Mesenchymal stem cell (in vitro differentiated cells and primary cell): ENCODE measurements at regions not wholly inside any gene's neighbourhood (a gene's known extent, or its start where the extent isn't known, plus 50 kb on each side); places are given as distances from the start of the nearest gene placed in this dataset.
A peak's percentile ranks its signal among the peaks of the same experiment; 100 is the strongest.

Experiments
- DNase-seq: peaks from one replicate; pipeline ENCODE4 v3.0.0-alpha.2; 2013
- H2AFZ ChIP-seq: one replicate; pipeline ENCODE4 v1.6.1; 2013; ENCODE audit warnings: low read depth, mild to moderate bottlenecking, control low read depth, inconsistent platforms, low read length, moderate library complexity
- H2AK5ac ChIP-seq: 2 replicates; pipeline ENCODE4 v1.6.1; 2013; ENCODE audit warnings: low read length, moderate library complexity, mild to moderate bottlenecking, inconsistent platforms; ENCODE audit not compliant: severe bottlenecking
- H2BK120ac ChIP-seq: one replicate; pipeline ENCODE4 v1.6.1; 2013; ENCODE audit warnings: low read depth, mild to moderate bottlenecking, inconsistent platforms, low read length, moderate library complexity
- H2BK12ac ChIP-seq, 2 experiments: one replicate each; pipeline ENCODE4 v1.6.1; 2013; ENCODE audit warnings: inconsistent platforms in 2 of 2, low read length in 2 of 2, mild to moderate bottlenecking in 2 of 2, moderate library complexity in 2 of 2, control low read depth in 1 of 2
- H2BK15ac ChIP-seq: one replicate; pipeline ENCODE4 v1.6.1; 2013; ENCODE audit warnings: mild to moderate bottlenecking, low read depth, inconsistent platforms; ENCODE audit not compliant: poor library complexity, severe bottlenecking
- H2BK5ac ChIP-seq: 2 replicates; pipeline ENCODE4 v1.6.1; 2013; ENCODE audit warnings: low read depth, mild to moderate bottlenecking, low read length, control low read depth, inconsistent platforms; ENCODE audit not compliant: poor library complexity, severe bottlenecking
- H3K14ac ChIP-seq, 2 experiments: one replicate each; pipeline ENCODE4 v1.6.1; 2013; ENCODE audit warnings: inconsistent platforms in 2 of 2, low read length in 2 of 2, control low read depth in 1 of 2, mild to moderate bottlenecking in 1 of 2, moderate library complexity in 1 of 2
- H3K18ac ChIP-seq, 2 experiments: one replicate each; pipeline ENCODE4 v1.6.1; 2013; ENCODE audit warnings: inconsistent platforms in 2 of 2, low read length in 2 of 2, control low read depth in 1 of 2, low read depth in 1 of 2, mild to moderate bottlenecking in 1 of 2
- H3K23ac ChIP-seq, 2 experiments: one replicate each; pipeline ENCODE4 v1.6.1; 2013; ENCODE audit warnings: inconsistent platforms in 2 of 2, low read length in 2 of 2, mild to moderate bottlenecking in 2 of 2, moderate library complexity in 2 of 2, control low read depth in 1 of 2
- H3K27ac ChIP-seq: 2 replicates; pipeline ENCODE4 v1.5.1; 2013; ENCODE audit warnings: mild to moderate bottlenecking, moderate library complexity, low read length, control low read depth, inconsistent platforms; ENCODE audit not compliant: poor library complexity, severe bottlenecking
- H3K27me3 ChIP-seq, 2 experiments: 2 replicates each; pipeline versions ENCODE4 v1.6.1 to v1.7.0; 2013; ENCODE audit warnings: low read length in 2 of 2, mild to moderate bottlenecking in 2 of 2, moderate library complexity in 2 of 2, control low read depth in 1 of 2, inconsistent platforms in 1 of 2; ENCODE audit not compliant: control insufficient read depth in 1 of 2, insufficient read depth in 1 of 2
- H3K36me3 ChIP-seq, 2 experiments: 2 replicates each; pipeline versions ENCODE4 v1.6.1 to v1.7.0; 2013; ENCODE audit warnings: low read length in 2 of 2, control low read depth in 1 of 2, inconsistent platforms in 1 of 2, low read depth in 1 of 2, mild to moderate bottlenecking in 1 of 2; ENCODE audit not compliant: insufficient read depth in 2 of 2, control insufficient read depth in 1 of 2
- H3K4ac ChIP-seq, 2 experiments: one replicate each; pipeline ENCODE4 v1.6.1; 2013; ENCODE audit warnings: inconsistent platforms in 2 of 2, low read length in 2 of 2, mild to moderate bottlenecking in 2 of 2, moderate library complexity in 2 of 2, control low read depth in 1 of 2, low read depth in 1 of 2
- H3K4me1 ChIP-seq: 2 replicates; pipeline ENCODE4 v1.6.1; 2013; ENCODE audit warnings: low read depth, low read length, control low read depth; ENCODE audit not compliant: control insufficient read depth, insufficient read depth
- H3K4me2 ChIP-seq: 2 replicates; pipeline ENCODE4 v1.6.1; 2013; ENCODE audit warnings: low read length, mild to moderate bottlenecking, inconsistent platforms; ENCODE audit not compliant: poor library complexity, severe bottlenecking
- H3K4me3 ChIP-seq, 2 experiments: 2 replicates each; pipeline versions ENCODE4 v1.5.1 to v1.7.0; 2013; ENCODE audit warnings: low read length in 2 of 2, mild to moderate bottlenecking in 2 of 2, control low read depth in 1 of 2, low read depth in 1 of 2; ENCODE audit not compliant: insufficient read depth in 1 of 2
- H3K79me1 ChIP-seq: replicated peaks from 2 replicates; pipeline ENCODE4 v1.6.1; 2013; ENCODE audit warnings: mild to moderate bottlenecking, control low read depth, low read length, inconsistent platforms; ENCODE audit not compliant: poor library complexity, severe bottlenecking
- H3K9ac ChIP-seq: 2 replicates; pipeline ENCODE4 v1.7.0; 2013; ENCODE audit warnings: mild to moderate bottlenecking, low read length, moderate library complexity
- H3K9me3 ChIP-seq: 2 replicates; pipeline ENCODE4 v1.7.0; 2013; ENCODE audit warnings: mild to moderate bottlenecking, low read length; ENCODE audit not compliant: control insufficient read depth
- H4K8ac ChIP-seq: one replicate; pipeline ENCODE4 v1.6.1; 2013; ENCODE audit warnings: inconsistent platforms, mild to moderate bottlenecking, low read length, moderate library complexity
- H4K91ac ChIP-seq: one replicate; pipeline ENCODE4 v1.6.1; 2013; ENCODE audit warnings: mild to moderate bottlenecking, low read length, inconsistent platforms
- WGBS: methylation state at CpG from one replicate; pipeline ENCODE4 v1.1.7; 2013; ENCODE audit warnings: mixed read lengths; 5-methylcytosine and 5-hydroxymethylcytosine counted together

- Histone ChIP-seq H2BK15ac (no peak overlapping the region), H3K9me3 (no peaks in the 10 kb centered on the region), H3K9ac (peak overlapping the region; percentile 83), H3K79me1 (no peaks in the 10 kb centered on the region), H3K18ac (no peak overlapping the region), H4K91ac (no peak overlapping the region), H3K4me2 (no peak overlapping the region), H3K4ac (no peak overlapping the region), H3K27ac (no peak overlapping the region), H3K36me3 (no peaks in the 10 kb centered on the region), H2BK120ac (no peak overlapping the region), H2AK5ac (no peak overlapping the region), H3K14ac (no peak overlapping the region), H3K27me3 (no peaks in the 10 kb centered on the region), H4K8ac (no peak overlapping the region), H3K4me1 (peaks cover 3% of the 10 kb centered on the region), H2BK5ac (no peak overlapping the region), H3K4me3 (peak overlapping the region in 1 of 2 experiments; percentile 9), H2BK12ac (no peak overlapping the region), H2AFZ (no peak overlapping the region), H3K23ac (no peak overlapping the region)
- DNase-seq: no peak
Measured at GRCh38 chr2:189253836-189254235, 74.3 kb upstream of the COL5A2 start.

DNA sequence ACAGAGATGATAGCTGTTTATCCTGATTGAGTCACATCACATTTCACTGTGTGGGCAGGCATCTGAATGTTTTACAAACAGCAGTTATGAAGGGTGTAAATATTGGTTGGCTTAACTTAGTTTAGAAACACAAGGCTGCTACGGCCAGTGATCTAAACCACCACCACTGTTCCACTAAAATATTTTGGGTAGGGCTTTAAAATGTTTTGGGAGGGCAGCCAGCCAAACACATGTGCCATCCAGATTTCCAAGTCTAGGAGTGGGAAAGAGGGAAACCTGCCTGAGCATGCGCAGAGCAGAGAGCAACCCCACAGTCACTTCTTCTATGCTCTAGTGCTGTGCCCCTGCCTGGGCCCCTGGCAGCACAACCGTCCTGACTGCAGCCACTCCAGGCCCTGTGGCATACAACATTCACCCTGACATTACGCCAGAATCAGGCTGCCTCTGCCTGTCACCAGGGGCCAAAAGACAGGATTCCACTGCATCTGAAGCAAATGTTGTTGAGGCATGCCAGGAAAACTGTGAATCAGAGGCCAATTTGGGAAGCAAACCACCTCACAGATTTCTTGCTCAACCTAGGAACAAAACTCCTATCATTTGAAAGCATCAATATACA is 74.8 kb upstream of the COL5A2 start:
- Histone ChIP-seq H3K36me3 (no peaks in the 10 kb centered on the region), H2AFZ (peak overlapping the region; percentile 18), H3K18ac (peak overlapping the region; percentile 17 to 67), H3K9me3 (no peaks in the 10 kb centered on the region), H2BK15ac (no peak overlapping the region), H3K14ac (peak overlapping the region in 1 of 2 experiments; percentile 92), H4K91ac (peak overlapping the region; percentile 36), H3K4ac (peak overlapping the region in 1 of 2 experiments; percentile 10), H3K4me1 (peaks cover 3% of the 10 kb centered on the region), H3K23ac (peak overlapping the region in 1 of 2 experiments; percentile 95), H3K79me1 (no peaks in the 10 kb centered on the region), H3K4me2 (no peak overlapping the region), H2BK12ac (peak overlapping the region in 1 of 2 experiments; percentile 86), H3K27ac (no peak overlapping the region), H3K9ac (peak overlapping the region; percentile 83), H2BK5ac (no peak overlapping the region), H4K8ac (no peak overlapping the region), H3K27me3 (no peaks in the 10 kb centered on the region), H2BK120ac (no peak overlapping the region), H3K4me3 (peak overlapping the region in 1 of 2 experiments; percentile 9), H2AK5ac (no peak overlapping the region)
- DNase-seq: peak; percentile 38
- 78% methylated on average over 4 of the region's 4 CpGs for whole genome bisulfite sequencing

- Histone ChIP-seq H3K4ac (no peak overlapping the region), H4K8ac (no peak overlapping the region), H2BK15ac (no peak overlapping the region), H3K4me3 (no peak overlapping the region), H2AK5ac (no peak overlapping the region), H3K36me3 (no peaks in the 10 kb centered on the region), H2BK5ac (no peak overlapping the region), H3K23ac (no peak overlapping the region), H2AFZ (no peak overlapping the region), H2BK12ac (no peak overlapping the region), H4K91ac (no peak overlapping the region), H3K27ac (no peak overlapping the region), H3K18ac (no peak overlapping the region), H3K79me1 (no peaks in the 10 kb centered on the region), H3K14ac (no peak overlapping the region), H3K9ac (no peak overlapping the region), H3K27me3 (no peaks in the 10 kb centered on the region), H3K4me1 (peaks cover 3% of the 10 kb centered on the region), H3K9me3 (no peaks in the 10 kb centered on the region), H3K4me2 (no peak overlapping the region), H2BK120ac (no peak overlapping the region)
- no peak for DNase-seq
- WGBS: 96% methylated on average over 3 of the region's 3 CpGs
Measured at GRCh38 chr2:189255711-189256110, 76.2 kb upstream of the COL5A2 start.

DNA sequence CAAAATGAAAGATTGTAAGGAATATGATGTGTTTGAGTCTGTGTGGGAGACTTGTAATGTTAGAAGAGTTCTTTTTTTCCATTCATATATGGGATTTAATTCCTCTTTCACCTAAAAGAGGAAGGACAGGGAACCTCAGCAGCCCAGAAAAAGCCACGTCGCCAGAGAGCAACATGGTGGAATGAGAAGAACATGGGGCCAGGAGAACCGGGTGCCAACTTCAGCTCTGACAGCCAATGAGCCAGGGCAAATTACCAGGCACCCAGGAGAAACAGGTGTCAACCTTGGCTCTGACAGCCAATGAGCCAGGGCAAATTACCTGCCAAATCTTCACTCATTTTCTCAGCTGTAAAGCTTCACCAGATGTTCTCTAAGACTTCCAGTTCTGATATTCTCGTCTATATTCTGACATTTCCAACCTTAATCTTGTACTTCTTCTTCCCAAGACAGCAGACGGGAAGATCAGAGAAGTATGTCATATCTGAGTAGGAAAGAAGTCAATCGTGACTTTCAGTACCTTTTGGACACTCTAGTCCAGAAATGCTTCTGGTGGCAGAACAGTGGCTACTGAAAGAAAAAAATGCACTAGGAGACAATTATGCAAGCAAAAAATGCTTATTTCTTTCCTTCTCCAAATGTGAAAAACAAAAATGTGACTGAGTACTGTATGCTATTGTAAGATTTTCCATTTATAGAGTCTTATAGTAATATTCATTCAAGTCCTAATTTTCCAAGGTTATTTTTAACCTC is 79.2 kb upstream of the COL5A2 start:
- WGBS: 96% methylated on average over 6 of the region's 6 CpGs
- H3K14ac ChIP-seq: no peak overlapping the region
- H2AFZ ChIP-seq: no peak overlapping the region
- no peak for DNase-seq
- H2BK5ac ChIP-seq: no peak overlapping the region
- H3K27ac ChIP-seq: no peak overlapping the region
- no peak overlapping the region for H3K4ac ChIP-seq
- H4K8ac ChIP-seq: no peak overlapping the region
- no peak overlapping the region for H2BK15ac ChIP-seq
- no peak overlapping the region for H2BK12ac ChIP-seq
- no peaks in the 10 kb centered on the region for H3K27me3 ChIP-seq
- H3K79me1 ChIP-seq: no peaks in the 10 kb centered on the region
- H3K4me1 ChIP-seq: peaks cover 3% of the 10 kb centered on the region
- H2AK5ac ChIP-seq: no peak overlapping the region
- H4K91ac ChIP-seq: no peak overlapping the region
- H3K18ac ChIP-seq: no peak overlapping the region
- no peaks in the 10 kb centered on the region for H3K9me3 ChIP-seq
- no peak overlapping the region for H3K9ac ChIP-seq
- H3K4me3 ChIP-seq: no peak overlapping the region
- no peak overlapping the region for H3K23ac ChIP-seq
- no peak overlapping the region for H3K4me2 ChIP-seq
- no peak overlapping the region for H2BK120ac ChIP-seq
- no peaks in the 10 kb centered on the region for H3K36me3 ChIP-seq
